ENCODE measurements at regions not wholly inside any gene's neighbourhood (a gene's known extent, or its start where the extent isn't known, plus 50 kb on each side); places are given as distances from the start of the nearest gene placed in this dataset.

DNA sequence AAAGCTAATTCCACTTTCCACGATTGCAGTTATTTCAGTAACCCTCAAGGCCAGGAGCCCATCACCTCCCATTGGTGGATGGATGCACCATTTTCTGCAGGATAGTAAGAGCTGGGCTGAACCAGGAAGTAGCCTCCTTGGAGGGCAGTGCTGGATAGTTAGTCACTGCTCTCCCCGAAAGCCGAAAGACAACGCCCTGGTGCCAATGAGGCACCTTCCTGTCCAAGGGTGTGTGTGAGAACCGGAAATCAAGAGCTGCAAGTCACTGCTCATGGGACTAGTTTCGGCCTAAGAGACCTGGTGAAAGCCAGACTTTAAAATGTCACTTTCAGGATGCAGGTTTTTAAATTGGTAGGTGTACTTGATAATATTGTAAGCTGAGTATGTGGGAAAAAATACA, 203.8 kb upstream of the HS3ST1 start:
- Histone ChIP-seq H3K36me3 (ENCODE audit: insufficient read depth in 1 of 2, low read depth in 1 of 2) (no peaks in the 10 kb centered on the region), H3K9me3 (no peaks in the 10 kb centered on the region), H3K4me1 (no peaks in the 10 kb centered on the region), H3K27me3 (ENCODE audit: insufficient read depth in 3 of 3, low read length in 2 of 3) (no peaks in the 10 kb centered on the region), H3K4me3 (no peak overlapping the region), H3K27ac (no peak overlapping the region)
- TF ChIP-seq, protein P1, sequence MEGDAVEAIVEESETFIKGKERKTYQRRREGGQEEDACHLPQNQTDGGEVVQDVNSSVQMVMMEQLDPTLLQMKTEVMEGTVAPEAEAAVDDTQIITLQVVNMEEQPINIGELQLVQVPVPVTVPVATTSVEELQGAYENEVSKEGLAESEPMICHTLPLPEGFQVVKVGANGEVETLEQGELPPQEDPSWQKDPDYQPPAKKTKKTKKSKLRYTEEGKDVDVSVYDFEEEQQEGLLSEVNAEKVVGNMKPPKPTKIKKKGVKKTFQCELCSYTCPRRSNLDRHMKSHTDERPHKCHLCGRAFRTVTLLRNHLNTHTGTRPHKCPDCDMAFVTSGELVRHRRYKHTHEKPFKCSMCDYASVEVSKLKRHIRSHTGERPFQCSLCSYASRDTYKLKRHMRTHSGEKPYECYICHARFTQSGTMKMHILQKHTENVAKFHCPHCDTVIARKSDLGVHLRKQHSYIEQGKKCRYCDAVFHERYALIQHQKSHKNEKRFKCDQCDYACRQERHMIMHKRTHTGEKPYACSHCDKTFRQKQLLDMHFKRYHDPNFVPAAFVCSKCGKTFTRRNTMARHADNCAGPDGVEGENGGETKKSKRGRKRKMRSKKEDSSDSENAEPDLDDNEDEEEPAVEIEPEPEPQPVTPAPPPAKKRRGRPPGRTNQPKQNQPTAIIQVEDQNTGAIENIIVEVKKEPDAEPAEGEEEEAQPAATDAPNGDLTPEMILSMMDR (IDR thresholded peaks at IDR 0.05) = no peak
- intact Hi-C loops (cut with DNase I) = no loop called here
- no peak for DNase-seq
- 62 to 68% (median 67%) methylated on average over 6 of the region's 6 CpGs for WGBS, 3 donors
- no peak for ATAC-seq

GRCh38 chr4:11632025-11632424, 203.3 kb upstream of the HS3ST1 start:
- Histone ChIP-seq H3K4me3 (no peak overlapping the region), H3K4me1 (no peaks in the 10 kb centered on the region), H3K9me3 (no peaks in the 10 kb centered on the region), H3K27me3 (ENCODE audit: insufficient read depth in 3 of 3, low read length in 2 of 3) (no peaks in the 10 kb centered on the region), H3K36me3 (ENCODE audit: insufficient read depth in 1 of 2, low read depth in 1 of 2) (no peaks in the 10 kb centered on the region), H3K27ac (no peak overlapping the region)
- 68 to 77% (median 70%) methylated on average over 4 of the region's 4 CpGs for WGBS, 3 donors
- DNase-seq = no peak
- intact Hi-C loops (cut with DNase I) = no loop called here
- TF ChIP-seq, protein P1 (IDR thresholded peaks at IDR 0.05) = no peak
- no peak for ATAC-seq

- no peaks in the 10 kb centered on the region for H3K36me3 ChIP-seq (ENCODE audit: insufficient read depth in 1 of 2, low read depth in 1 of 2)
- no peaks in the 10 kb centered on the region for H3K4me1 ChIP-seq
- DNase-seq (no peak), ATAC-seq (no peak)
- TF ChIP-seq, protein P1 (IDR thresholded peaks at IDR 0.05) = no peak
- WGBS, 3 donors = 92 to 99% (median 95%) methylated on average over 2 of the region's 2 CpGs
- no peaks in the 10 kb centered on the region for H3K27me3 ChIP-seq (ENCODE audit: insufficient read depth in 3 of 3, low read length in 2 of 3)
- no peak overlapping the region for H3K27ac ChIP-seq
- H3K4me3 ChIP-seq = no peak overlapping the region
- no peaks in the 10 kb centered on the region for H3K9me3 ChIP-seq
- intact Hi-C loops (cut with DNase I) = no loop called here
These were observed 202.7 kb upstream of the HS3ST1 start for GRCh38 chr4:11631416-11631815.

DNA sequence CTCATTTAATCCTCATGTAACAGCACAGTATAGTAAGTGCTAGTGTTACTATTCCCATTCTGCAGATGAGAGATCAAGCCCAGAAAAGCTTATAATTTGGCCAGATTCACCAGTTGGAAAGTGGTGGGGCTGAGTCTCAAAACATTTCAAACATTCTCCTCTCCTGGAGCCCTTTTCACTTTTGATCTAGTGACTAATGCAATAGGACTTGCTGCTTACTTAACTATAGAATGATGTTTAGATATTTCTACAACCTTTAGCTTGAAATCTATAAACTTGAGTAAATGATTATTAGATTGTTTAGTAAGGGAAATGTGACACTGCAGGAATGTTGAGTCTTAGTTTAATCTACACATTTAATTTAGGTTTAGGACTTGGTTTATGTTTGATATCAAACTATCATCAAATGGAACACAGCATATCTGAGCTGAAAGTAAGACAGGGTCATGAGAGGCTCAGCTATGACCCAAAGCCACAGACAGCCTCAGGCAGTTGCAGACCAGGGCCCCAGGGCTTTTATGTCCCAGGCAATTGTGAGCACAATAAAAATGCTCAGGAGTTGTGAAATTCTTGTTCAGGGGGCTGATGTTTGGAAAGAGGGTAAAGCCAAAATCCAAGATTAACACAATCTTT, 199.5 kb upstream of the HS3ST1 start:
- TF ChIP-seq, protein P1 (IDR thresholded peaks at IDR 0.05) = no peak
- no peaks in the 10 kb centered on the region for H3K4me1 ChIP-seq
- no peaks in the 10 kb centered on the region for H3K27me3 ChIP-seq (ENCODE audit: insufficient read depth in 3 of 3, low read length in 2 of 3)
- H3K9me3 ChIP-seq = no peaks in the 10 kb centered on the region
- no peak overlapping the region for H3K27ac ChIP-seq
- H3K36me3 ChIP-seq (ENCODE audit: insufficient read depth in 1 of 2, low read depth in 1 of 2) = no peaks in the 10 kb centered on the region
- intact Hi-C loops (cut with DNase I) = no loop called here
- no peak for ATAC-seq
- DNase-seq = no peak
- H3K4me3 ChIP-seq = no peak overlapping the region

DNA sequence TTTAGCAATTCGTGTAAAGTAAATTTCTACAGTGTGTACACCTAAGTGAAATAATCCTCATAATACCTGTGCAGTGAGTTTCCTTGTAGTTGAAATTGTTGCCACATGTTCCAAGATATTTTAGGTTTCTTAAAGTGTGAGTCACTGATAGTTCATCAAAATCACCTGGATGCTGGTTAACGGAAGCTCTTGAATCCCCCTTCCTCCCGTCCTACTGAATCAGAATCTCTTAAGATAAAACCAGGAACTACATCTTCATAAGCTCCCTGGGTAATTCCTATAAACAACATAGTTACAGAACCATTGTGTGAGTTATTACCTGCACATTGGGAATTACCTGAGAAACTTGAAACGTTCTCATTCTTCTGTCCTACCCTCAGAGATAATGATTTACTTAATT, 197.4 kb upstream of the HS3ST1 start:
- no peak for ATAC-seq
- Histone ChIP-seq H3K4me1 (no peaks in the 10 kb centered on the region), H3K27me3 (ENCODE audit: insufficient read depth in 3 of 3, low read length in 2 of 3) (no peaks in the 10 kb centered on the region), H3K9me3 (no peaks in the 10 kb centered on the region), H3K27ac (no peak overlapping the region), H3K4me3 (no peak overlapping the region), H3K36me3 (ENCODE audit: insufficient read depth in 1 of 2, low read depth in 1 of 2) (no peaks in the 10 kb centered on the region)
- intact Hi-C loops (cut with DNase I) = no loop called here
- 71 to 78% (median 76%) methylated on average over 4 of the region's 4 CpGs for WGBS, 3 donors
- TF ChIP-seq, protein P1 (IDR thresholded peaks at IDR 0.05) = no peak
- DNase-seq = no peak
